ENCODE measurements at regions not wholly inside any gene's neighbourhood (a gene's known extent, or its start where the extent isn't known, plus 50 kb on each side); places are given as distances from the start of the nearest gene placed in this dataset.
"Not testable (repeated sequence)": the region's sequence is repeated elsewhere in the genome, so short reads cannot be mapped to it uniquely, and the experiment has no call there.

DNA sequence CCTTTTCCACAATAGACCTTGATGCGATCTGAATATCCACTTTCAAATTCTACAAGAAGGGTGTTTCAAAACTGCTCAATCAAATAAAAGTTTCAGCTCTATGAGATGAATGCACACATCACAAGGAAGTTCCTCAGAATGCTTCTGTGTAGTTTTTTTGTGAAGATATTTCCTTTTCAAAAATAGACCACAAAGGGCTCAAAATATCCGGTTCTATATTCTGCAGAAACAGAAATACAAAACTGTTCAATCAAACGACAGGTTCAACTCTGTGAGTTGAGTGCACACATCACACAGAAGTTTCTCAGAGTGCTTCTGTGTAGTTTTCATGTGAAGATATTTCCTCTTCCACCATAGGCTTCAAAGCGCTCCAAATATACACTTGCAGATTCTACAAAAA is 293.9 kb upstream of the DEFB115 start:
- Histone ChIP-seq H3K4me2 (ENCODE audit: low read depth, low read length) (no peak overlapping the region), H3K27me3 (replicated peaks; ENCODE audit: insufficient read depth, low read length) (no peaks in the 10 kb centered on the region), H3K4me1 (ENCODE audit: low read length) (no peaks in the 10 kb centered on the region), H3K4me3 (ENCODE audit: low read length) (no peak overlapping the region), H3K9me3 (replicated peaks; ENCODE audit: insufficient read depth, low read length) (no peaks in the 10 kb centered on the region), H4K20me1 (ENCODE audit: insufficient read depth, low read length) (no peaks in the 10 kb centered on the region), H3K9ac (ENCODE audit: low read length) (no peak overlapping the region), H2AFZ (ENCODE audit: low read length) (no peak overlapping the region), H3K79me2 (ENCODE audit: low read length) (no peaks in the 10 kb centered on the region), H3F3A (ENCODE audit: insufficient read depth, low read length) (no peaks in the 10 kb centered on the region), H3K27ac (ENCODE audit: low read length) (no peak overlapping the region), H3K9me2 (replicated peaks; ENCODE audit: insufficient read depth, low read length) (no peaks in the 10 kb centered on the region), H3K36me3 (replicated peaks; ENCODE audit: insufficient read depth, low read length) (no peaks in the 10 kb centered on the region)
- DNase-seq = peak; percentile 10
- no peak for TF ChIP-seq EZH2 (optimal IDR thresholded peaks at IDR 0.05; ENCODE audit: low read depth, low read length)
- TF ChIP-seq, protein P1, sequence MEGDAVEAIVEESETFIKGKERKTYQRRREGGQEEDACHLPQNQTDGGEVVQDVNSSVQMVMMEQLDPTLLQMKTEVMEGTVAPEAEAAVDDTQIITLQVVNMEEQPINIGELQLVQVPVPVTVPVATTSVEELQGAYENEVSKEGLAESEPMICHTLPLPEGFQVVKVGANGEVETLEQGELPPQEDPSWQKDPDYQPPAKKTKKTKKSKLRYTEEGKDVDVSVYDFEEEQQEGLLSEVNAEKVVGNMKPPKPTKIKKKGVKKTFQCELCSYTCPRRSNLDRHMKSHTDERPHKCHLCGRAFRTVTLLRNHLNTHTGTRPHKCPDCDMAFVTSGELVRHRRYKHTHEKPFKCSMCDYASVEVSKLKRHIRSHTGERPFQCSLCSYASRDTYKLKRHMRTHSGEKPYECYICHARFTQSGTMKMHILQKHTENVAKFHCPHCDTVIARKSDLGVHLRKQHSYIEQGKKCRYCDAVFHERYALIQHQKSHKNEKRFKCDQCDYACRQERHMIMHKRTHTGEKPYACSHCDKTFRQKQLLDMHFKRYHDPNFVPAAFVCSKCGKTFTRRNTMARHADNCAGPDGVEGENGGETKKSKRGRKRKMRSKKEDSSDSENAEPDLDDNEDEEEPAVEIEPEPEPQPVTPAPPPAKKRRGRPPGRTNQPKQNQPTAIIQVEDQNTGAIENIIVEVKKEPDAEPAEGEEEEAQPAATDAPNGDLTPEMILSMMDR (IDR thresholded peaks at IDR 0.05; ENCODE audit: low read length) = no peak
- no peak for TF ChIP-seq EZH2phosphoT487 (IDR thresholded peaks at IDR 0.05; ENCODE audit: low read length)

- not testable (repeated sequence) for H3K9me2 ChIP-seq (replicated peaks; ENCODE audit: insufficient read depth, low read length); H3F3A ChIP-seq (ENCODE audit: insufficient read depth, low read length); H3K4me1 ChIP-seq (ENCODE audit: low read length); H3K27me3 ChIP-seq (replicated peaks; ENCODE audit: insufficient read depth, low read length); H3K36me3 ChIP-seq (replicated peaks; ENCODE audit: insufficient read depth, low read length); H3K9me3 ChIP-seq (replicated peaks; ENCODE audit: insufficient read depth, low read length); H3K4me3 ChIP-seq (ENCODE audit: low read length); H4K20me1 ChIP-seq (ENCODE audit: insufficient read depth, low read length); DNase-seq; H3K9ac ChIP-seq (ENCODE audit: low read length); H3K27ac ChIP-seq (ENCODE audit: low read length); H2AFZ ChIP-seq (ENCODE audit: low read length); H3K79me2 ChIP-seq (ENCODE audit: low read length); H3K4me2 ChIP-seq (ENCODE audit: low read depth, low read length)
Measured at GRCh38 chr20:30975859-30976258, 281.6 kb upstream of the DEFB115 start.

- H2AFZ ChIP-seq (ENCODE audit: low read length) = no peak overlapping the region
- H3K4me1 ChIP-seq (ENCODE audit: low read length) = no peaks in the 10 kb centered on the region
- no peaks in the 10 kb centered on the region for H3K36me3 ChIP-seq (replicated peaks; ENCODE audit: insufficient read depth, low read length)
- H3K9me2 ChIP-seq (replicated peaks; ENCODE audit: insufficient read depth, low read length) = no peaks in the 10 kb centered on the region
- no peak overlapping the region for H3K9ac ChIP-seq (ENCODE audit: low read length)
- TF ChIP-seq, protein P1 (IDR thresholded peaks at IDR 0.05; ENCODE audit: low read length) = no peak
- TF ChIP-seq EZH2 (optimal IDR thresholded peaks at IDR 0.05; ENCODE audit: low read depth, low read length) (no peak), EZH2phosphoT487 (IDR thresholded peaks at IDR 0.05; ENCODE audit: low read length) (no peak)
- no peak overlapping the region for H3K27ac ChIP-seq (ENCODE audit: low read length)
- no peaks in the 10 kb centered on the region for H3K27me3 ChIP-seq (replicated peaks; ENCODE audit: insufficient read depth, low read length)
- no peaks in the 10 kb centered on the region for H3K9me3 ChIP-seq (replicated peaks; ENCODE audit: insufficient read depth, low read length)
- no peak overlapping the region for H3K4me2 ChIP-seq (ENCODE audit: low read depth, low read length)
- no peaks in the 10 kb centered on the region for H3F3A ChIP-seq (ENCODE audit: insufficient read depth, low read length)
- DNase-seq = no peak
- H3K4me3 ChIP-seq (ENCODE audit: low read length) = no peak overlapping the region
- no peaks in the 10 kb centered on the region for H3K79me2 ChIP-seq (ENCODE audit: low read length)
- H4K20me1 ChIP-seq (ENCODE audit: insufficient read depth, low read length) = no peaks in the 10 kb centered on the region
Measured at GRCh38 chr20:30985386-30985785, 272.1 kb upstream of the DEFB115 start.

All from MM.1S (cell line).